22Rv1 (cell line): ENCODE measurements at regions not wholly inside any gene's neighbourhood (a gene's known extent, or its start where the extent isn't known, plus 50 kb on each side); places are given as distances from the start of the nearest gene placed in this dataset.

Source experiments
- ZFX ChIP-seq: fragments of 450-650 bp; IDR thresholded peaks from 2 replicates; pipeline ENCODE4 v1.6.1; 2017; ENCODE audit warnings: antibody characterized with exemption, borderline replicate concordance
- TF ChIP-seq, protein P1 (sequence below): fragments of 450-650 bp; IDR thresholded peaks from 2 replicates; pipeline ENCODE4 v1.5.1; 2017; ENCODE audit warnings: mild to moderate bottlenecking

DNA sequence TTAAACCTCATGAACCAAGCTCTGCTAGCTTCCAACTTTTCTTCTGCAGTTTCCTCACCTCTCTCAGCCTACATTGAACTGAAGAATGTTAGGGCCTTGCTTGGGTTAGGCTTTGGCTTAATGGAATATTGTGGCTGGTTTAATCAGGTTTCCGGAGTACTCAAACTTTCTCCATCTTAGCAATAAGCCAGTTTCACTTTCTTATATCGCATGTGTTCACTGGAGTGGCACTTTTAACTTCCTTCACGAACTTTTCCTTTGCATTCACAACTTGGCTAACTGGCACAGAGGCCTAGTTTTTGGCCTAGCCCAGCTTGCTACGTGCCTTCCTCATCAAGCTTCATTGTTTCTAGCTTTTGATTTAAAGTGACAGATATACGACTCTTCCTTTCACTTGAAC, 81.0 kb upstream of the MAST4 start:
- TF ChIP-seq, protein P1, sequence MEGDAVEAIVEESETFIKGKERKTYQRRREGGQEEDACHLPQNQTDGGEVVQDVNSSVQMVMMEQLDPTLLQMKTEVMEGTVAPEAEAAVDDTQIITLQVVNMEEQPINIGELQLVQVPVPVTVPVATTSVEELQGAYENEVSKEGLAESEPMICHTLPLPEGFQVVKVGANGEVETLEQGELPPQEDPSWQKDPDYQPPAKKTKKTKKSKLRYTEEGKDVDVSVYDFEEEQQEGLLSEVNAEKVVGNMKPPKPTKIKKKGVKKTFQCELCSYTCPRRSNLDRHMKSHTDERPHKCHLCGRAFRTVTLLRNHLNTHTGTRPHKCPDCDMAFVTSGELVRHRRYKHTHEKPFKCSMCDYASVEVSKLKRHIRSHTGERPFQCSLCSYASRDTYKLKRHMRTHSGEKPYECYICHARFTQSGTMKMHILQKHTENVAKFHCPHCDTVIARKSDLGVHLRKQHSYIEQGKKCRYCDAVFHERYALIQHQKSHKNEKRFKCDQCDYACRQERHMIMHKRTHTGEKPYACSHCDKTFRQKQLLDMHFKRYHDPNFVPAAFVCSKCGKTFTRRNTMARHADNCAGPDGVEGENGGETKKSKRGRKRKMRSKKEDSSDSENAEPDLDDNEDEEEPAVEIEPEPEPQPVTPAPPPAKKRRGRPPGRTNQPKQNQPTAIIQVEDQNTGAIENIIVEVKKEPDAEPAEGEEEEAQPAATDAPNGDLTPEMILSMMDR: no peak
- no peak for TF ChIP-seq ZFX
